Glutamatergic neuron (in vitro differentiated cells): ENCODE measurements at regions not wholly inside any gene's neighbourhood (a gene's known extent, or its start where the extent isn't known, plus 50 kb on each side); places are given as distances from the start of the nearest gene placed in this dataset.

ENCODE experiments used
- DNase-seq: peaks from one replicate; pipeline ENCODE4 v3.0.0; 2022
- H3K27ac Mint-ChIP-seq: one replicate; pipeline ENCODE4 v1.8.0; 2020; ENCODE audit warnings: mild to moderate bottlenecking, mixed read lengths, inconsistent platforms; ENCODE audit not compliant: unreplicated experiment
- H3K27me3 Mint-ChIP-seq: one replicate; pipeline ENCODE4 v1.8.0; 2020; ENCODE audit warnings: mild to moderate bottlenecking, moderate library complexity, mixed read lengths, inconsistent platforms; ENCODE audit not compliant: unreplicated experiment
- H3K36me3 Mint-ChIP-seq: one replicate; pipeline ENCODE4 v1.8.0; 2020; ENCODE audit warnings: mild to moderate bottlenecking, mixed read lengths, inconsistent platforms; ENCODE audit not compliant: unreplicated experiment
- H3K4me1 Mint-ChIP-seq: one replicate; pipeline ENCODE4 v1.8.0; 2020; ENCODE audit warnings: mild to moderate bottlenecking, low read depth, mixed read lengths, inconsistent platforms; ENCODE audit not compliant: unreplicated experiment
- H3K4me3 Mint-ChIP-seq: one replicate; pipeline ENCODE4 v1.8.0; 2020; ENCODE audit warnings: mild to moderate bottlenecking, mixed read lengths, inconsistent platforms; ENCODE audit not compliant: unreplicated experiment
- H3K9me3 Mint-ChIP-seq: one replicate; pipeline ENCODE4 v1.8.0; 2020; ENCODE audit warnings: mild to moderate bottlenecking, moderate library complexity, mixed read lengths, inconsistent platforms; ENCODE audit not compliant: unreplicated experiment
- CTCF ChIP-seq: fragments of 200-600 bp; sonication (generic); IDR thresholded peaks from one replicate; pipeline ENCODE4 v1.5.0; 2021; ENCODE audit not compliant: partially characterized antibody, unreplicated experiment

GRCh38 chr1:80225510-80225909 is 1219.0 kb upstream of the ADGRL4 start:
- DNase-seq, result no peak
- Mint-ChIP-seq H3K9me3 (peaks cover 2% of the 10 kb centered on the region), H3K4me3 (no peak overlapping the region), H3K27ac (peak overlapping the region; percentile 5), H3K4me1 (peaks cover 13% of the 10 kb centered on the region), H3K36me3 (no peaks in the 10 kb centered on the region), H3K27me3 (no peaks in the 10 kb centered on the region)
- TF ChIP-seq CTCF, result no peak

GRCh38 chr1:80221319-80221718 is 1214.8 kb upstream of the ADGRL4 start:
- peaks cover 12% of the 10 kb centered on the region for H3K4me1 Mint-ChIP-seq
- H3K27ac Mint-ChIP-seq, result no peak overlapping the region
- H3K4me3 Mint-ChIP-seq, result no peak overlapping the region
- H3K9me3 Mint-ChIP-seq, result peaks cover 2% of the 10 kb centered on the region
- H3K27me3 Mint-ChIP-seq, result no peaks in the 10 kb centered on the region
- no peak for TF ChIP-seq CTCF
- no peak for DNase-seq
- H3K36me3 Mint-ChIP-seq, result no peaks in the 10 kb centered on the region

- no peak overlapping the region for H3K27ac Mint-ChIP-seq
- H3K27me3 Mint-ChIP-seq, result no peaks in the 10 kb centered on the region
- no peak for DNase-seq
- no peak overlapping the region for H3K4me3 Mint-ChIP-seq
- H3K4me1 Mint-ChIP-seq, result no peaks in the 10 kb centered on the region
- no peaks in the 10 kb centered on the region for H3K36me3 Mint-ChIP-seq
- TF ChIP-seq CTCF, result peak; percentile 69
- H3K9me3 Mint-ChIP-seq, result no peaks in the 10 kb centered on the region
These were observed 1211.6 kb upstream of the ADGRL4 start for GRCh38 chr1:80218112-80218511.

- no peaks in the 10 kb centered on the region for H3K36me3 Mint-ChIP-seq
- no peak overlapping the region for H3K4me3 Mint-ChIP-seq
- no peaks in the 10 kb centered on the region for H3K27me3 Mint-ChIP-seq
- DNase-seq, result no peak
- no peak for TF ChIP-seq CTCF
- H3K9me3 Mint-ChIP-seq, result no peaks in the 10 kb centered on the region
- no peaks in the 10 kb centered on the region for H3K4me1 Mint-ChIP-seq
- H3K27ac Mint-ChIP-seq, result no peak overlapping the region
These were observed 1211.0 kb upstream of the ADGRL4 start for GRCh38 chr1:80217377-80217986.

GRCh38 chr1:80214888-80215540 is 1208.5 kb upstream of the ADGRL4 start:
- H3K4me3 Mint-ChIP-seq, result no peak overlapping the region
- no peaks in the 10 kb centered on the region for H3K4me1 Mint-ChIP-seq
- no peak for DNase-seq
- H3K27ac Mint-ChIP-seq, result no peak overlapping the region
- H3K9me3 Mint-ChIP-seq, result no peaks in the 10 kb centered on the region
- no peaks in the 10 kb centered on the region for H3K27me3 Mint-ChIP-seq
- no peaks in the 10 kb centered on the region for H3K36me3 Mint-ChIP-seq
- no peak for TF ChIP-seq CTCF
